NCI-H1105 treated with DMSO at 0.1 percent for 48 hours (cell line): ENCODE measurements at regions not wholly inside any gene's neighbourhood (a gene's known extent, or its start where the extent isn't known, plus 50 kb on each side); places are given as distances from the start of the nearest gene placed in this dataset.

Source experiments
- DNase-seq: peaks from one replicate; lab custom pipeline; 2025; lab: John Stamatoyannopoulos, UW

DNA sequence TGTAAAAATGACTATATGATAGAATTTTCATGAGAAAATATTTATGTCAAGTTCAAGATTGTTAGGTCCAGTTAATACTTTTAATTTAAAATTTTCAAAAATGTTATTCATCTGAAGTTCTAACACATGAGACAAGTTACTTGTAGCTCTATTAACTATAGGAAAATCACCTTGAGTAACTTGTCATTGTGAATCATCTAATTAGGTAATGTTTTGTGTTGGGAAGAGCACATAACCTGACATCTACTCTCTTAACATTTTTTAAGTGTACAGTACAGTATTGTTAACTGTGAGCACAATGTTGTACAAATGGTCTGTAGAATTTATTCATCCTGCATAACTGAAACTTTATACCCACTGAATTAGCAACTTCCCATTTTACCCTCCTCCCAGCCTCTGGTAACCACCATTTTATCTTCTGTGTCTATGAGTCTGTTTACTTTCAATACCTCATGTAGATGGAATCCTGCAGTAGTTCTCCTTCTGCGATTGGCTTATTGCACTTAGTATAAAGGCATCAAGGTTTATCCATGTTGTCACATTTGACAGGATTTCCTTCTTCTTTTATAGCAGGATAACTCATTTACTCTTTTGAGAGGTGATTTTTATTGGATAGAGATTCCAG is 54.6 kb downstream of the ARL4A start:
- DNase-seq = no peak

DNA sequence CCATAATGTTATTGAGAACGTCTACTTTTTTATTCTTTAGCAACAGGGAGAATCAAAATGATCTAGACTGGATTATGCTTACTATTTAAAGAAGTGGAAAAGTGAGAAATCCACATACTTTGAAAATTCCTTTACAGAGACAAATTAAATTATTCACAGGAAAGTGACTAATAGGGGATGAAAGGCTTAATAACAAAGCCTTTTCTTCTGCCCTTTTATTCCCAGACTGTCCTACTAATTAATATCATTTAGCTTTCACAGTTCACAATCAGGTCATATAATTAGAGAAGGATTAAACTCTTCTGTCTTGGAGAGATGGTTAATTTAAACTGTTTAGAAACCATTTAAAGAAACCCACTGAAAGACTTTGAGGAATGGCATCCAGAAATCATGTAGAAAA is 58.8 kb downstream of the ARL4A start:
- DNase-seq = no peak

DNA sequence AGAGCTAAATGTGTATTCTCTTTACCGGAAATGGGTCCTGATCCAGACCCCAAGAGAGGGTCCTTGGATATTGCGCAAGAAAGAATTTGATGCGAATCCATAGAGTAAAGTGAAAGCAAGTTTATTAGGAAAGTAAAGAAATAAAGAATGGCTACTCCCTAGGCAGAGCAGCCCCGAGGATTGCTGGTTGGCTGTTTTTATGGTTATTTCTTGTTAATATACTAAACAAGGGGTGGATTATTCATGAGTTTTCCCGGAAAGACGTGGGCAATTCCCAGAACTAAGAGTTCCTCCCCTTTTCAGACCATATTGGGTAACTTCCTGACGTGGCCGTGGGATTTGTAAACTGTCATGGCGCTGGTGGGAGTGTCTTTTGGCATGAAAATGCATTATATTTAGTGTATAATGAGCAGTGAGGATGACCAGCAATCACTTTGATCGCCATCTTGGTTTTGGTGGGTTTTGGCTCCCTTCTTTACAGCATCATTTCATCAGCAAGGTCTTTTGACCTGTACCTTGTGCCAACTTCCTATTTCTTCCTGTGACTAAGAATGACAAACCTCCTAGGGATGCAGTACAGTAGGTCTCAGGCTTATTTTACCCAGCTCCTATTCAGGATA is 60.4 kb downstream of the ARL4A start:
- DNase-seq = no peak

DNA sequence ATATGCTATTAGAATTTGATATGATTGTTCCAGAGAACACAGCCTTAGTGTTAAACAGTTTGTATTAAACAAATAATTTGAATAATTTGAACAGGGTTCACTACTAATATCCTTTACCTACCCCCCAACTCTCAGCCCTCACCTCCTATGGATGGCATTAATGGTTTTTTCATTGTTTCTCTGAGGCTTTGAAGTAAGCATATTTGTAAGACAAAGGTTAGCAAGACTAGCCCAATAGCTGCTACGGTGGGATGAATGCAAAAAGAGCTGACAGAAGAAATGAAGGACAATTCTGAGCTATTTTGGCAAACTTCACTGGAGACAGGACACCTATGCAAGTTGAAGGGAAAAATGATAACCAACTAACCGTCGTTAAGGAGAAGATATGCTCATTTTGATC is 61.6 kb downstream of the ARL4A start:
- no peak for DNase-seq

DNA sequence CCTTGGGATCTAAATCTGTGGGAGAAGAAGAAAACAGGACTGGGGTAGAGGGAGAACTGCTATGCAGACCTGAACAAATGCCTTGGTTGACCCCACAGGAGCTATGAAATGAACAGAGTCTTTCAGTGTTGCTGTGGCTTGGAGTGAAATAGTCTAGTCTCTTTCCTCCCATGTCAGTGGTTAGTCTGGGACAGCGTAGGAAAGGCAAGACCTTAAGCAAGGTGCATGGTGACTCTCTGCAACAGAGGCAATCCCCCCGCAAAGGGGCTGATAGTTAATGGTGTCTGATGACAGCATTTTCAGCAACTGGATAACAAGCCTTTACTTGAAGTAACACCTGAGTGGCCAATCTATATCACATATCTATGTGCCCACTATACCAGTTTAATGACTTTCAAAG is 62.3 kb downstream of the ARL4A start:
- DNase-seq = no peak

DNA sequence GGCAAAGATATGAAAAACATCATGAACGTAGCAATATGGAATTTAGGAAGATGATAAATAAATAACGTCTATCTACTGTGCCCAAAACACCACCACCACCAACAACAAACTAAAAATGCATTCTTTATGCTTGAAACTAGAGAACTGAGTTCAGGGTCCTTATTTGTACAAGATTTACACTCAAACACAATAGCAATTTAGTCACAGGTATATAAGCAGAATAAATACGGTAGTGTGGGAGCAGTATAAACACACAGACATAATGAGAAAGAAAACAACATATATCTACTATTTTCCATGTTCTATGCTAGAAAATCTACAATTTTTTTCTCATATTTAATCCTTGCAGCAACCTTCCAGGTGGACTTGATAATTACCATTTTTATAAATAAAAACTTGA is 64.3 kb downstream of the ARL4A start:
- no peak for DNase-seq

DNA sequence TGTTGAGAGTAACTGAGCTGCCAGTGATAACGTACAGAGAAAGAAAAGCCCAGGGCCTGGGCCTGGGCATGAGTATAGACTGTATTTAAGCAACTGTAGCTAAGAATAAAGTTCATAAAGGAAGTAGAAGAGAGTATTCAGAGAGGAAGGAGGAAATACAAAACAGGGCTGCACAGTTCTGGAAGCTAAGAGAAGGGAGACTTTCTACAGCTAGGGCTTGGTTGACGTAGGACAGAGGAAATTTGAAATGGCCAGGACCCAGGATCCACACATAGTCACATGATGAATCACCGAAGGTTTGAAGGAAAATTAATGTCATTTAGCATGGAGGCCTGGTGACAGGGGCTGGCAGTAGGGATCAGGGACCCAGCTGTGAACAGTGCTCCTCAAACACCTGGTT is 66.7 kb downstream of the ARL4A start:
- DNase-seq = no peak

DNA sequence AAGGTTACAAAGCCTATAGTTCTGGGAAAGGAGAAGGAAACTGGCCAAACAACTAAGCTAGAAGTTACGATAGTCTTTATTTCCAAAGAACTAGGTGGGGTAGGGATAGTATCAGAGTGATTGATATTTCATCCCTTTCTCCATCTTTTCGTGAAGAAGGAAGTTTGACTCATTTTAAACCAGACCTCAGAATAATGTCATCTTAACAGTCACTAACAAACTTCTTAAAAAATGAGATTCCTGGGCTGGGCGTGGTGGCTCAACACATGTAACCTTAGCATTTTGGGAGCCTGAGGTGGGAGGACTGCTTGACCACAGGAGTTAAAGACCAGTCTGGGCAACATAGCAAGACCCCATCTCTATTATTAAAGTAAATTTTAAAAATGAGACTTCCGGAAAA is 69.4 kb downstream of the ARL4A start:
- DNase-seq = no peak

DNA sequence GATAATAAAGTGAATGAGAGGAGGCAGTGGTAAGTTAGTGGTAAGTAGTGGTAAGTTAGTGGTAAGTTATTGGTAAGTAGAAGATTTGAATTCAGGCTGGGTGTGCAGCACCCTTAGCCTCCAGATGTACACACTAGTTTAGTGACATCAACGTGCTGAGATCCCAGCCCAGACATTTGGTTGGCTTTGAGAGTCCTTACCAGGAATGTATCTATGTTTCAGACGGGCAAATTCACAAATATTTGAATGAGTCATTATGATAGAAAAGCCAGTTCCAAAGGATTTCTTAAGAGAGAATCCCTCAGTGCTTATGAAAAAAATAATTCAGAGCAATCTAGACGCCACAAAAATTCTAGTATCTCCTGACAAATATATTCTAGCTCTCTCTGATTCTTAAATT is 70.0 kb downstream of the ARL4A start:
- DNase-seq = no peak

DNA sequence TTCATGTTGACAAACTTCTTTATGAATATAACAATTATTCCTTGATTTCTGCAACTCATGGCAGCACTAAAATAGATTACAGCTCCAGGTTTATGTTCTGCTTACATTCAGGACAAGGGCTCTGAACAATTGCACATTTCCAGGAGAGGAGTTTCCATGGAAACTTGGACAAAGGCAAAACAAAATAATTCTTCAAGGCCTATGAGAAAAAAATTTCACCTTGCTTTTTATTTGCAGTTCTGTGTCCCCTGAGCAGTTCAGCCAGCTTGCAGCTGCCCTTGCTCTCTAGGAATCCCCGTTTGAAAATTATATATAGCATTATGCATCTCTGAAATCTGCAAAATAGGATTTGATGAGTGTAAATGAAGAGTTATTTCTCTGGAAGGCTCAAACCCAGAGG is 71.7 kb downstream of the ARL4A start:
- DNase-seq = peak; percentile 60

DNA sequence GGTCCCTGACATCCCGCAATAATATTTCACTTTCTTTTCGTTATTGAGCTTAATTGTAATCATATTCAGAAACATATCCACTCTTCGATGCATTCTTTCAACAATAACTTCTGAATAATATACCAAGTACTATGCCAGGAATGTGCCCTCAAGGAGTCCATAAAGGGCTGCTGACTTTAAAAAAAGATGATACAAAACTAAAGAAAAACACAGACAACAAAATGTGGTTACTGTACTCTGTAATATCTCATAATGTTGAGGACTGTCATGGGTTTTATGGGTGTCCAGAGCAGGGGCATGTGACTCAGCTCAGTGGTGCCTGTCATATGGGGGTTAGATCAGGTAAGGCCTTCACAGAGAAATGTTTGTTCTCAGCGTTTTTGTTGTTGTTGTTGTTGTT is 73.7 kb downstream of the ARL4A start:
- no peak for DNase-seq

DNA sequence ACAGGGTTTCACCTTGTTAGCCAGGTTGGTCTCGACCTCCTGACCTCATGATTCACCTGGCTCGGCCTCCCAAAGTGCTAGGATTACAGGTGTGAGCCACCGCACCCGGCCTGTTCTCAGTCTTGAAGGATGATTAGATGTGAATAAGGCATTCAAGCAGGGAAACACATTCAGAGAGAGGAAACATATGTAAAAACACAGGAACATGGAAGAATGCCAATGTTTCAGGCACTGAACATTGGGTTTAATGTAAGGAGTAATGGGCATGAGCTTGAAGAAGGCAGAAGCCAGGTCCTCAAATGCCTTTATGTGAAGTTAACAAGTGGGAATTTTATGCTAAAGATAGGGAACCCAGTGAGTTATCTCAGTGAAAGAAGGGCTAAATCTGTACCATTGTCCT is 74.3 kb downstream of the ARL4A start:
- no peak for DNase-seq

DNA sequence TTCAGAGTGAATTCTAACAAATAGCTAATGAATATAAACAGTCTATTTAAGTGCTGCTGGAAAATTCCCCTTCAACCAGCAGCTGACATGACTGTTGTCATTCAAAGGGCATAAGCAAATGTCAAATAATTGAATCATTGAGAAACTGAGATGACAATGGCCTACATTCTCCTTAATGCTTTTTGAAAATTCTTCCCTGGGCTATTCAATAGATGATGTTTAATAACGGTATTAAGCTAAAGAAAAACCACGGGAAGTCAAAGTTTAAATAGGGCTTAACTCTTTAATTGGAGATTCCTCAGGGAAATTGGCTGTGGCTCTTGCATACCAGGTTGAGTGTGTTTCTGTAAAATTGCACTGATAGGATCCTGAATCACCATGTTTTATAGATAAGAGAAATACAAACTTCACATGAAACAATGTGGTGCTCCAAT is 77.0 kb downstream of the ARL4A start:
- no peak for DNase-seq

DNA sequence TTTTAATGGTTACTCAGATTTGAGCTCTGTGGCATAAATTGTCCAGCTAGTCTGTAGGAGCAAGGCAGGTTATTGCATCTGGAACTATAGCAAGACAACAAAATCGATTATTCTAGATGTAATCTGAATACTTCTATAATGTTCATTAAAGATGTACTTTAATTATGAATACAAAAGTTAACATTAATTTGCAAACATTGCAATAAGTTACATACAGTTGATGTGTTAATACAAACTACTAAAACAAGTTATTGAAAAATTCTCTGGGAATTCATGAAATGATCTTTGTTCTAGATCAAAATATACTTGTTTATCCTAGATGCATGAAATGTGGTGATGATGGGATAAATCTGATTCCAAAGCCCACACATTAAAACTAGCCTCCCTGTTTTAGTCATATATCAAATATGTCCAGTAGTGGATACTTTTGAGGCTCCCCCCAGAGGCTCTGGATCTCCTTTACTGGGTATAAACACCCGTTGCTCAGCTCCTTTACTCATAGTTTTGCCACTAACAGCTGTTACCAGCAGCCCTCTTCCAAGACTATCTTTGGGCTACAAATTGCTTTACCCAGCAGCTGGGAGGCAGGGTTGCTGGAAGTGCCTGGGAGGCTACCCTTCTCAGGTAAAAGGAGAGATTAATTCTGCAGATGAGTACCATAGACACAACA is 78.1 kb downstream of the ARL4A start:
- DNase-seq = no peak

DNA sequence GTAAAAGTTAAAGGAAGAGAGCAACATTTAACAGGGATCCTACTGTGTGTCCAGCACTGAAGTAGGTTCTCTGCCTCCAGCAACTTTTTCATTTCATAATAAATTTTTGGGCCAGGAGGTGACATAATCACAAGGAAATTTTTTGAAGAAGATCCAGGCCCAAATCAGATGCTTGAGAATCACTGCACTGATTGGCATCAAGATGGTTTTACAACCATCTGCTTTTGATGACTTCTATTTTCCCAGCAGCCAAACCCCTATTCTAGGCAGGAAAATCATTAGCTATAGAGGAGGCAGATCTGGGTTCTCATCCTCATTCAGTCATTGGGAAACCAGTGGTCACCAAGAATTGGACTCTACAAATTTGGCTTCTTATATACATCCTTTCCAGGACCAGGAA is 79.0 kb downstream of the ARL4A start:
- DNase-seq = no peak

DNA sequence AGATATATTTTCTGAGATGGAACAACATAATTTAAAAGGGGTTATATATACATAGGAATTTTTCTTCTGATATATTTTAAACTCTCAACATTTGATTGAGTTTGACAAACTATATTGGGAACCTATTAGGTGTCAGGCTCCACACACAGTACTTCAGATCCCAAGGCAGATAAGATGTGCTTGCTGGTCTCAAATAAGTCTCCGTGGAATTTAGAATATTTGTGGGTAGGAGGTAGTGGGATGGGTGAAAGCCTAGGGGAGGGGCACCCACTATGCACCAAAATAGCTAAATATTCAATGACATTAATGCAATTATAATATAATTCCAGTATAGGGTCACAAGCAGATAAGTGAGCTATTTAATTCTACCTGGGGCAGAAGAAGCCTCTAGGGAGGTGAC is 81.5 kb downstream of the ARL4A start:
- no peak for DNase-seq

DNA sequence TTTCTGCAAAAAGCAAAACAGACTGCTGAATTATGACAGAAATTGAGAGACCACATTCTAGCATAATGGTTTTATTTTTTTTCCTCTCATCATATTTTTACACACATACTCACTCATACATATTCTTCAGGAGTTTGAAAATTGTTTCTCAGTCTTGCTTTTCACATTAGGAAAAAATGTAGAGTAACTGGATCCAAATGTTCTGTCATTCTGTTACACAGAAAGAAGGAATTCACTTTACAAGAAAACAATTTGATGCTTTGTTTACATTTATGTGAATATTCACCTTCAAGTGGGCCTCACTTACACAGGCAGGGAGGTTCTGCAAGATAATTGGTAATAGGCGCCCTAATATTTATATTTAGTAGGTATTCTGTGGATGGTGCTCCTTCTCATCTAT is 82.0 kb downstream of the ARL4A start:
- DNase-seq = no peak

DNA sequence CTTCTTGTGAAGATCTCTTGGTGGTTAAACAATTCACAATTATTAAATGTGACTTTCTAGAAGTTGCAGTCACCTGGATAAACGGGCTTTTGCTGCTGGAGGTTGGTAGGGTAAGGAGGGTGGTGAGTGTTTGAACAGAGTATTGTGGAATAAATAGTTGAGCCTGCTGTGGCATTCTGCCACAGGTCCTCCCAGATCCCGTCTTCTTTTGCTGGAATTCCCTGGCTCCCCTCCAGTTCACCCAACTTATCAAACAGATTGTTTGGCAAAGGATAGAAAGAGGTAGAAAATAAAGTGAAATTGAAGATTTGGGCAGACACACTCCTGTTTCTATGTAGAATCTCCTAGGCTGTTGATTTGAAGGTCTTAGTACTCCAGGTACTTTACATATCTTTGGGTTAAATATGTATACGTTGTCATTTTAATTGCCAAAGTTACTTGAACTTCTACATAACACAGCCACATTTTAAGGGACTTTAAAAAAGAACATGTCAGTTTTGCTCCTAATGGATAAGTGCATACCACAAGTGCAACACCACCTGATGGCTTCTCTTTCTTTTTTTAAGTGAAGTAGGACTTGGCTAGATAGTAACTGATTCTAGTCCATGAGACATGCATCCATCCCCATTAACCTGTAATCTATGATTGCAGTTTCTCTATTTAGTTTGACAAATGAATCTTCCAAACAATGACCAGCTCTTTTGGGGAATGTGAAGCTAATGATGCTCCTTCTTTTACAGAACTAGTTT is 83.0 kb downstream of the ARL4A start:
- peak; percentile 67 for DNase-seq

DNA sequence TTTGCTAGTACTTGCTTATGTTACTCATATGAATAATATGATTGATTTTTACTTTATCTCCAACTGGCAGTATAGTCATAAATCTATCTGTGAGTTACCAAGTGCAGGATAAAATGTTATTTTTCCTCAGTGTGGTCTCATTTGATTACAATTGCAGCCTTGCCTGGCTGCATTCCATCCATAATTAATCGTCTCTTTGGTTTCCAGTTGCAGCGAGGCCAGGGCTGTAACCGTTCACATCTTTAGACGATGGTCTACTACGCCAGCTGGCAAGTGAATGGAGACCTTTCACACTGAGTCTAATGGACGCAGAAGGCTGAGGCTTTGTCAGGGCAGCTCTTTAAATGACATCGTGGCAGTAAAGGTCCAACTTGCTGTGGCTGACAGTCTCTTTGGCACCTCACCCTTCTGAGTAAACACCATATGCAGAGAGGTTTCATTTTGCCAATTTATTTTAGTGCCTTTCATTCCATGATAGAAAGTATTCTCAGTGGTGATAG is 84.0 kb downstream of the ARL4A start:
- DNase-seq = peak; percentile 98

DNA sequence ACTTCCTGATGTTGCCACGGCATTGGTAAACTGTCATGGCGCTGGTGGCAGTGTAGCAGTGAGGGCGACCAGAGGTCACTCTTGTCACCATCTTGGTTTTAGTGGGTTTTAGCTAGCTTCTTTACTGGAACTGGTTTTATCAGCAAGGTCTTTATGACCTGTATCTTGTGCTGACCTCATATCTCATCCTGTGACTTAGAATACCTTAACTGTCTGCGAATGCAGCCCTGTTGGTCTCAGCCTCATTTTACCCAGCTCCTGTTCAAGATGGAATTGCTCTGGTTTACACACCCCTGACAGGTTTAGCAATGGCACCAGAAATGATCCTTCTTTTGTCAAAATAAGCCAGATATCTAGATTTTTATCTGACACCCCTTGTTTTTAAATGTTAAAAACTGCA is 85.3 kb downstream of the ARL4A start:
- no peak for DNase-seq

DNA sequence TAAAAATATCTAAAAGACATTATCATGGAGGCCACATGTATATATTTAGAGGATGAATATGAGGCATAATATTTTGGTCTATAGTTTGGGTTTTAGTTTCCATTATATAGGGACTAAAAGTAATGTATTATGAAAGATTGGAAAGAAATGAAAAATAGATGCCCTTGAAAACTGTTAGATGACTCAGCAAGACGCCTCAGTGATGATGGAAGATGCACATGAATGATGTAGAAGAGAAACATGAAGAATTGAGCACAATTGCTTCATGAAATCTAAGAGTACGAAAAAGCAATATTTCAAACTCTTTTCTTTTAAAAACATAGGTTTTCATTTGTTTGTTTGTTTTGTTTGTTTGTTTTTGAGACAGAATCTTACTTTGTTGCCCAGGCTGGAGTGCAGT is 89.8 kb downstream of the ARL4A start:
- no peak for DNase-seq

DNA sequence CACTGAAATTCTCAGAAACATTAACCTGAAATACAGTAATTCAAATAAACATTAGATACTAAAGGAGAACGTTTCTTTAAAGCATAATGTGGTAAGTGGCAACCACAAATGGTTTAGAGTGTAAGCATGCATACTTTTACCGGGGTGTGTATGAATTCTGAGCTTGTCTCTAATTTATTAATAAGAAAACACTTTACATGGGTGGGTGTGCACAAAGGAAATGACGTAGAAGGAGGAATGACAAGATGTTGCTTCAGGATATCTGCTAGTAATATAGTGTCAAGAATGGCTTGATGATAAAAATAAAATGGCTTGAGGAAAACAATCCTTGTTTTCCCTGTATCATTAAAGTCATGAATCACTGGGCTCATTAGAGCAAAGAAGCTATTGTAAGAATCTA is 92.5 kb downstream of the ARL4A start:
- DNase-seq = no peak
